GM19239 (cell line): ENCODE measurements at regions not wholly inside any gene's neighbourhood (a gene's known extent, or its start where the extent isn't known, plus 50 kb on each side); places are given as distances from the start of the nearest gene placed in this dataset.
"Not testable (repeated sequence)": the region's sequence is repeated elsewhere in the genome, so short reads cannot be mapped to it uniquely, and the experiment has no call there.

Experiments used
- DNase-seq: peaks from one replicate; pipeline ENCODE4 v3.0.0; 2011; ENCODE audit warnings: low spot score; ENCODE audit not compliant: insufficient read length
- FAIRE-seq: peaks from 2 replicates; lab custom pipeline; 2011; peaks lifted over from hg19 to GRCh38; lab: Jason Lieb, UNC

- FAIRE-seq, DNase-seq: not testable (repeated sequence)
Observed at GRCh38 chrX:126641076-126641475, 88.5 kb upstream of the DCAF12L1 start.

GRCh38 chrX:126655061-126655460, 102.4 kb upstream of the DCAF12L1 start:
- DNase-seq (no peak), FAIRE-seq (no peak)

- no peak for DNase-seq
- FAIRE-seq = no peak
Observed at GRCh38 chrX:126658447-126658846, 105.8 kb upstream of the DCAF12L1 start.

- FAIRE-seq = no peak
- no peak for DNase-seq
Observed at GRCh38 chrX:126670258-126670657, 117.6 kb upstream of the DCAF12L1 start.

GRCh38 chrX:126673366-126673765, 120.8 kb upstream of the DCAF12L1 start:
- not testable (repeated sequence) for DNase-seq, FAIRE-seq

GRCh38 chrX:126673816-126674491, 121.3 kb upstream of the DCAF12L1 start:
- FAIRE-seq, DNase-seq: not testable (repeated sequence)

- no peak for FAIRE-seq
Observed at GRCh38 chrX:126695375-126695896, 124.1 kb upstream of the PRR32 start.

GRCh38 chrX:126697091-126697490, 122.4 kb upstream of the PRR32 start:
- no peak for DNase-seq
- no peak for FAIRE-seq

More at GRCh38 chrX:126695375-126695896, 124.1 kb upstream of the PRR32 start:
- DNase-seq = no peak

- FAIRE-seq (peak; percentile 18), DNase-seq (no peak)
Observed at GRCh38 chrX:126701380-126701779, 118.1 kb upstream of the PRR32 start.

GRCh38 chrX:126718440-126718839, 101.1 kb upstream of the PRR32 start:
- no peak for FAIRE-seq
- no peak for DNase-seq

GRCh38 chrX:126719208-126719607, 100.3 kb upstream of the PRR32 start:
- FAIRE-seq (no peak), DNase-seq (no peak)

- FAIRE-seq (no peak), DNase-seq (no peak)
Observed at GRCh38 chrX:126723881-126724280, 95.6 kb upstream of the PRR32 start.

GRCh38 chrX:126733874-126734273, 85.7 kb upstream of the PRR32 start:
- DNase-seq (no peak), FAIRE-seq (no peak)
